Lung (tissue), 11 donors: ENCODE measurements at regions not wholly inside any gene's neighbourhood (a gene's known extent, or its start where the extent isn't known, plus 50 kb on each side); places are given as distances from the start of the nearest gene placed in this dataset.

Source experiments
- ATAC-seq: fragments of 200-7000 bp; cut with Tn5 transposase; one replicate; pipeline ENCODE4 v1.9.1; 2020; ENCODE audit warnings: moderate number of reproducible peaks; ENCODE audit not compliant: insufficient read depth, low FRiP score
- DNase-seq, 3 donors: peaks; one replicate each; pipeline ENCODE4 v3.0.0-alpha.2; 2013 to 2017
- H3K27ac ChIP-seq, 2 donors: one replicate each; pipeline ENCODE4 v1.5.1; 2013; ENCODE audit warnings: mild to moderate bottlenecking in 2 of 2, moderate library complexity in 2 of 2, control low read depth in 1 of 2, inconsistent platforms in 1 of 2, low read depth in 1 of 2, low read length in 1 of 2
- H3K27me3 ChIP-seq, 3 donors: one replicate each; pipeline ENCODE4 v1.5.1; 2013; ENCODE audit warnings: low read length in 2 of 3; ENCODE audit not compliant: control insufficient read depth in 3 of 3, insufficient read depth in 3 of 3
- H3K36me3 ChIP-seq, 4 donors: one replicate each; pipeline ENCODE4 v1.5.1; 2013; ENCODE audit warnings: low read length in 4 of 4, mild to moderate bottlenecking in 1 of 4, moderate library complexity in 1 of 4; ENCODE audit not compliant: control insufficient read depth in 4 of 4, insufficient read depth in 4 of 4
- H3K4me1 ChIP-seq, 5 donors: one replicate each; pipeline ENCODE4 v1.5.1; 2013; ENCODE audit warnings: low read length in 5 of 5, mild to moderate bottlenecking in 2 of 5, moderate library complexity in 1 of 5; ENCODE audit not compliant: control insufficient read depth in 5 of 5, insufficient read depth in 5 of 5
- H3K4me3 ChIP-seq: one replicate; pipeline ENCODE4 v1.5.1; 2013; ENCODE audit warnings: mild to moderate bottlenecking, control low read depth, moderate library complexity
- H3K9ac ChIP-seq, 2 donors: one replicate each; pipeline ENCODE4 v1.5.1; 2013; ENCODE audit warnings: low read length in 2 of 2, control low read depth in 1 of 2; ENCODE audit not compliant: insufficient read depth in 1 of 2
- H3K9me3 ChIP-seq, 4 donors: one replicate each; pipeline ENCODE4 v1.5.1; 2013; ENCODE audit warnings: low read length in 3 of 4, mild to moderate bottlenecking in 1 of 4, moderate library complexity in 1 of 4; ENCODE audit not compliant: control insufficient read depth in 4 of 4, insufficient read depth in 3 of 4
- CTCF ChIP-seq: IDR thresholded peaks from 2 replicates; pipeline ENCODE4 v1.5.1; 2012; ENCODE audit warnings: mild to moderate bottlenecking; ENCODE audit errors: control extremely low read depth, extremely low read depth
- WGBS, 2 donors: extraction: QIAGEN DNeasy Blood & Tissue Kit; methylation state at CpG; one replicate each; pipeline ENCODE4 v1.1.7; 2013; 5-methylcytosine and 5-hydroxymethylcytosine counted together
- donor health status: control.
- donor health status: control.
- donor health status: Bipolar disorder and iron deficiency.
- donor health status: healthy.
- donor health status: DM: yes; HTN: yes; CAD: no.

- 25 to 50% methylated on average over 1 of the region's 1 CpG for WGBS, 2 donors
- H3K9me3 ChIP-seq = peaks cover 0 to 7% (median 0%) of the 10 kb centered on the region in 4 donors
- no peak for DNase-seq
Observed at GRCh38 chr16:26453215-26453614, 613.5 kb upstream of the C16orf82 start.

DNA sequence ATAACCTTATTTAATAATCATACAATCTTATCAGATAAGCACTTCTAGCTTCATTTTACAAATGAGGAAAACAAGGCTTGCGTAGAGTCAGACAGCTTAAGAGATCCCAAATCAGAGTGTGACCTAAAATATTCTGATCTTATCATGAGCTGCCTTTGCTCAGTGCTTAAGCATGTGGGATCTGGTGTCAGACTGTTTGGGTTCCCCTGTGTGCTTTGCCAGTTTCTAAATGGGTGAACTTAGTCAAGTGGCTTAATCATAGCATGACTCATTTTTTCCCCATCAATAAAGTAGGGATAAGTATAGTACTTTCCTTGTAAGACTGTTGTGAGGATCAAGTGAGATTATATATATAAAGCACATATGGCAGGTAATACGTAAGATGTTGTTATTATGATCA is 612.6 kb upstream of the C16orf82 start:
- TF ChIP-seq CTCF = no peak
- Histone ChIP-seq H3K4me3 (no peak overlapping the region), H3K9me3 (peaks cover 0 to 7% (median 0%) of the 10 kb centered on the region in 4 donors), H3K27ac (no peak overlapping the region), H3K36me3 (no peaks in the 10 kb centered on the region), H3K27me3 (no peaks in the 10 kb centered on the region), H3K4me1 (no peaks in the 10 kb centered on the region), H3K9ac (no peak overlapping the region)
- WGBS, 2 donors = 74 to 91% methylated on average over 2 of the region's 2 CpGs
- DNase-seq = no peak
- ATAC-seq = no peak

More at GRCh38 chr16:26453215-26453614, 613.5 kb upstream of the C16orf82 start:
- Histone ChIP-seq H3K9ac (no peak overlapping the region), H3K27ac (no peak overlapping the region), H3K36me3 (no peaks in the 10 kb centered on the region), H3K27me3 (no peaks in the 10 kb centered on the region), H3K4me1 (no peaks in the 10 kb centered on the region), H3K4me3 (no peak overlapping the region)
- no peak for TF ChIP-seq CTCF
- ATAC-seq = no peak

DNA sequence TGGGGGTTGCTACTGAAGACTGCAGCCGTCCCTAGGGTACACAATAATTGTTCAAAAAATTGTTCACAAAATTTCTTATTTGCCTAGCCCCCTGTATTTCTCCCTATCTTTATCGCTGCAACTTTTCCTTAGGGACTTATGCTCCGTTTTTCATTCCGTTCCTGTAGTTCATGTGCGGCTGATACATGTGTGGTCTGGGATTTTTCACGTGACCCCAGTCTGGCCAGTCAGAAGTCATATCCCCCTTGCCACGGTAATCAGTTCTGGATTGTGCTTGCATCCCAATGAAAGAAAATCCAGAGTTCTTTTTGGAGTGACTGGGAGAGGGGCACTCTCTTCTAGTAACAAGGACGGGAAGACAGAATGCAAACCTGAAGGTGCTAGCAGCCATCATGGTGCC is 610.7 kb upstream of the C16orf82 start:
- WGBS, 2 donors = 86 to 89% methylated on average over 8 of the region's 8 CpGs
- no peak for ATAC-seq
- peaks cover 0 to 7% (median 0%) of the 10 kb centered on the region in 4 donors for H3K9me3 ChIP-seq
- H3K4me3 ChIP-seq = no peak overlapping the region
- H3K4me1 ChIP-seq = no peaks in the 10 kb centered on the region
- no peak for TF ChIP-seq CTCF
- H3K27ac ChIP-seq = no peak overlapping the region
- no peak overlapping the region for H3K9ac ChIP-seq
- H3K36me3 ChIP-seq = no peaks in the 10 kb centered on the region
- H3K27me3 ChIP-seq = no peaks in the 10 kb centered on the region
- no peak for DNase-seq

DNA sequence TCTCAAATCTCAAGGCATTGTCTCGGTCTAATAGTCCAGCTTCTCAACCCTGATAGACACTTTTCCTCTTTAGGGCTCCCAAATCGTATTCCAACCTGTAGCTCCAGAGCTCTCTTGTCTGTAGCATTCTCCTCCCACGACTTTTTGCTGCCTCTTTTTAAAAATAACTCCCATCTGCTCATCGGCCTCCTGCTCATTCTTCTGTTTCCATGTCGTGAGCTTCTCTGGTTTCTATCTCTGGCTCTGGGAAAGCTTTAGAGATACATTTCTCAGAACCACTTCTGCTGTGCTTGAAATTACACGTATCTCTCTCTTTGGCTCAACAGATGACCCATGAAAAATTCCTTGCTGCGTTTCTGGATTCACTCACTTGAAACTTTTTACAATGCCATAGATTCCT is 609.6 kb upstream of the C16orf82 start:
- H3K4me1 ChIP-seq = no peaks in the 10 kb centered on the region
- TF ChIP-seq CTCF = no peak
- no peaks in the 10 kb centered on the region for H3K36me3 ChIP-seq
- no peak for ATAC-seq
- H3K27me3 ChIP-seq = no peaks in the 10 kb centered on the region
- 75 to 84% methylated on average over 7 of the region's 7 CpGs for WGBS, 2 donors
- DNase-seq = no peak
- H3K9ac ChIP-seq = no peak overlapping the region
- peaks cover 0 to 7% (median 1%) of the 10 kb centered on the region in 4 donors for H3K9me3 ChIP-seq
- no peak overlapping the region for H3K27ac ChIP-seq
- H3K4me3 ChIP-seq = no peak overlapping the region
